Left lung (tissue), 4 donors: ENCODE measurements at regions not wholly inside any gene's neighbourhood (a gene's known extent, or its start where the extent isn't known, plus 50 kb on each side); places are given as distances from the start of the nearest gene placed in this dataset.

Source experiments
- ATAC-seq: fragments of 200-7000 bp; cut with Tn5 transposase; one replicate; pipeline ENCODE4 v1.9.1; 2020; ENCODE audit warnings: moderate library complexity
- DNase-seq, 4 donors: peaks; one replicate each; pipeline ENCODE4 v3.0.0-alpha.2; 2013 to 2020
- H3K27ac ChIP-seq, 2 donors: fragments of 200-600 bp; sonication (generic) in 1 of 2; one replicate each; pipeline versions ENCODE4 v1.5.0 to v1.8.0; 2020 to 2021
- H3K27me3 ChIP-seq, 2 donors: fragments of 200-600 bp; sonication (generic) in 1 of 2; one replicate each; pipeline versions ENCODE4 v1.5.0 to v1.8.0; 2020 to 2021
- H3K36me3 ChIP-seq, 2 donors: fragments of 200-600 bp; sonication (generic) in 1 of 2; one replicate each; pipeline versions ENCODE4 v1.5.0 to v1.8.0; 2020 to 2021
- H3K4me1 ChIP-seq, 2 donors: fragments of 200-600 bp; one replicate each; pipeline ENCODE4 v1.8.0; 2021
- H3K4me3 ChIP-seq, 2 donors: fragments of 200-600 bp; sonication (generic) in 1 of 2; one replicate each; pipeline versions ENCODE4 v1.5.0 to v1.8.0; 2020 to 2021; ENCODE audit warnings: mild to moderate bottlenecking in 1 of 2
- H3K9me3 ChIP-seq, 2 donors: fragments of 200-600 bp; sonication (generic) in 1 of 2; one replicate each; pipeline versions ENCODE4 v1.5.0 to v1.8.0; 2020 to 2021
- CTCF ChIP-seq, 2 donors: fragments of 200-600 bp; sonication (generic) in 1 of 2; IDR thresholded peaks; one replicate each; pipeline versions ENCODE4 v1.5.0 to v1.8.0; 2021; ENCODE audit warnings: antibody characterized with exemption in 2 of 2
- intact Hi-C, 2 donors: fragments of 100-400 bp; cut with DNase I; formaldehyde crosslinking; loops; one replicate each; pipeline versions ENCODE4 v1.11.2 to v1.14.2; 2022
- donor health status: DM: no; HTN: yes; CAD: no.
- donor health status: DM: no; HTN: no; CAD: no.

DNA sequence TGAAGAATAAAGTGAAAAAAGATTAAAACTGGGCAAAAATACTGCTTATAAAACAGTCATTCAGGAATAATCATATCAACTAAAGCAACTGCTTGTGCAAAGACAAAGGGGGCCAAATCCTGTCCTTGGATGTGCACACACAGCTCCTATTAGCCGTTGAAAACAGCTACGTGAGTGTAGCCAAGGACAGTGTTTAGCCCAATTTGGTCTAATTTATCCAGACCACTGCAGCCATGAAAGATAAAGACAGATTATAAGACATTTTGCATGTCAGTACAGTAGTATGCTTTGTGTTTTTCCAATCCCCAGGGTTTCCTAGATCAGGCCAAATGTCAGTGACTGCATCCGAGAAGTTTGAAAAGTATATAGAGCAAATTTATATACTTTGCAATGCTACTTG is 146.3 kb upstream of the PKN2 start:
- H3K4me1 ChIP-seq = no peaks in the 10 kb centered on the region
- intact Hi-C loops = no loop called here
- no peaks in the 10 kb centered on the region for H3K36me3 ChIP-seq
- no peak overlapping the region for H3K27ac ChIP-seq
- H3K9me3 ChIP-seq = no peaks in the 10 kb centered on the region
- no peak for DNase-seq
- no peak for TF ChIP-seq CTCF (IDR thresholded peaks at IDR 0.05)
- H3K27me3 ChIP-seq = no peaks in the 10 kb centered on the region
- H3K4me3 ChIP-seq = no peak overlapping the region
- no peak for ATAC-seq

- H3K9me3 ChIP-seq = no peaks in the 10 kb centered on the region
- intact Hi-C loops = no loop called here
- no peak overlapping the region for H3K27ac ChIP-seq
- ATAC-seq (no peak), DNase-seq (no peak)
- H3K36me3 ChIP-seq = no peaks in the 10 kb centered on the region
- H3K4me1 ChIP-seq = no peaks in the 10 kb centered on the region
- no peak for TF ChIP-seq CTCF (IDR thresholded peaks at IDR 0.05)
- H3K4me3 ChIP-seq = no peak overlapping the region
- no peaks in the 10 kb centered on the region for H3K27me3 ChIP-seq
Observed at GRCh38 chr1:88538222-88538899, 145.7 kb upstream of the PKN2 start.

DNA sequence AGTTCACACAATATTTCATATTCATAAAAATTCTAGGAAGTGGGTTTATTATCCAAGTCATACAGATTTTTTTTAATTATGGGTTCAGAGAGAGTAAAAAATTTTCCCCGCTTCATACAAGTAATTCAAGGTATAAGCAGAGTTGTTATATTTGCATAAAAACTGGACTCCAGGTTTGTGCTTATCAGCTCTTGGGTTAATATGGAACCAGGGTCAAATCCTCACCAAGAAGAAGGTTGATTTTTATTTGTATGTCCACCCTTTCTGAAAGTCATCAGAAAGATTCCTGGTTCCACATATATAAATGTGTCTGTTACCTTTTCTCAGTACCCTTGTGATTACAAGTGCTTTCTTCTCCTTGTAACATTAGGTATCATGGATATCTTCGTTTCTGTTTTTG is 143.8 kb upstream of the PKN2 start:
- TF ChIP-seq CTCF (IDR thresholded peaks at IDR 0.05) = no peak
- no peak overlapping the region for H3K27ac ChIP-seq
- no peaks in the 10 kb centered on the region for H3K27me3 ChIP-seq
- H3K9me3 ChIP-seq = no peaks in the 10 kb centered on the region
- H3K4me1 ChIP-seq = no peaks in the 10 kb centered on the region
- no peaks in the 10 kb centered on the region for H3K36me3 ChIP-seq
- intact Hi-C loops = no loop called here
- DNase-seq (no peak), ATAC-seq (no peak)
- no peak overlapping the region for H3K4me3 ChIP-seq

DNA sequence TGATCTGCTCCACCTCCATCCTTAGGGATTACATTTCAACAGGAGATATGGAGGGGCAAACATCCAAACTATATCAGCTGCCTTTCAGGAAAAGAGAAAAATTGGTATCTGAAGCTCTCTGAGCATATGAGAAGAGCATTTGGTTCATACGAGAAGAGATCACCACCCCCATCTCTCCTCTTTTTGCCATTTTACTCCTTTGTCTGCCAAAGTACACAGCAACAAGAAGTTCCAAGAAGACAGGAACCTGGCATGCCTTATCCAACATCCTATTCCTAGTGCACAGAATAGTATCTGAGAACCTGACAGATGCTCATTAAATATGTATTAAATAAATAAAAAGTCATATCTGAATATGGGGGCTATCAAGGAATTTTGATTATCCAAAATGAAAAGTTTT is 142.5 kb upstream of the PKN2 start:
- Histone ChIP-seq H3K27ac (no peak overlapping the region), H3K27me3 (no peaks in the 10 kb centered on the region), H3K4me3 (no peak overlapping the region), H3K36me3 (no peaks in the 10 kb centered on the region), H3K9me3 (no peaks in the 10 kb centered on the region), H3K4me1 (no peaks in the 10 kb centered on the region)
- TF ChIP-seq CTCF (IDR thresholded peaks at IDR 0.05) = no peak
- intact Hi-C loops = no loop called here
- ATAC-seq (no peak), DNase-seq (no peak)

DNA sequence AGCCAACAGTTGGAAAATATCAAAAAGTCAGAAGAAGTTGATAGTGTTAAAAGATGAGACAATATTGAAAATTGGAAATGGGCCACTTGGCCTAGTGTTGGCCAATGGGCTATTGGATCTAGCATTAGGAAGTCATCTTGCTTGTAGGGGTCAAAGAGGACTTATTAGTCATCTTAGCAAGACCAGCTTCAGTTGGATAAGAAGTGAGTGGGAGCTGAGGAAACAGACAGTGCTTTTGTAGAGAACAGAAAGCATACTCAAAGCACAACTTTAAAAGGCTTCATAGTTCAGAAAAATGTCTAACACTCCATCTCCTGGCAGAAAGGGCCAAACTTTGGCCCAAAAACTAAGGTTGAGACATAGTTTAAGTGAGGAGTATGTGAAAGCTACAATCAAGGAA is 139.9 kb upstream of the PKN2 start:
- peak; percentile 54 for ATAC-seq

More for the DNA sequence above, 139.9 kb upstream of the PKN2 start:
- no peaks in the 10 kb centered on the region for H3K9me3 ChIP-seq
- DNase-seq = no peak
- H3K27me3 ChIP-seq = no peaks in the 10 kb centered on the region
- H3K4me3 ChIP-seq = no peak overlapping the region
- H3K4me1 ChIP-seq = no peaks in the 10 kb centered on the region
- H3K36me3 ChIP-seq = no peaks in the 10 kb centered on the region
- no peak for TF ChIP-seq CTCF (IDR thresholded peaks at IDR 0.05)
- intact Hi-C loops = no loop called here
- H3K27ac ChIP-seq = no peak overlapping the region
